K562 (cell line): ENCODE measurements at regions not wholly inside any gene's neighbourhood (a gene's known extent, or its start where the extent isn't known, plus 50 kb on each side); places are given as distances from the start of the nearest gene placed in this dataset.

ENCODE experiments used
- ATAC-seq: fragments of 200-7000 bp; cut with Tn5 transposase; 3 replicates; pipeline ENCODE4 v1.9.1; 2020; ENCODE audit warnings: moderate library complexity
- BruUV-seq: library from RNA; stranded (reverse); fragments of 400-500 nt; replicated peaks from 2 replicates; lab custom pipeline; 2021; lab: Mats Ljungman, UMichigan
- CTCF ChIA-PET: fragments of 300-600 bp; formaldehyde crosslinking; extraction: SDS; loops from one replicate; lab custom pipeline; 2021; ENCODE audit warnings: low intra/inter-chr PET ratio; lab: Yijun Ruan, JAX
- POLR2A ChIA-PET: fragments of 300-600, 350-650 bp; sonication (Branson Sonifier 250); formaldehyde crosslinking; extraction: SDS; loops from one replicate; lab custom pipeline; 2021; ENCODE audit warnings: antibody characterized with exemption, inconsistent platforms; lab: Yijun Ruan, JAX
- DNase-seq, 4 experiments: peaks; one replicate each; pipeline versions ENCODE4 v3.0.0 to v3.0.0-alpha.2; 2011 to 2018; ENCODE audit warnings: low spot score in 3 of 4, mixed read lengths in 3 of 4; ENCODE audit errors: extremely low read depth in 1 of 4
- FAIRE-seq: peaks from 2 replicates; lab custom pipeline; 2011; peaks lifted over from hg19 to GRCh38; lab: Jason Lieb, UNC
- H2AFZ ChIP-seq: 2 replicates; pipeline ENCODE4 v1.6.0; 2011; ENCODE audit warnings: low read depth, low read length, control low read depth, inconsistent platforms
- H3K27ac ChIP-seq: fragments of 200-600 bp; 3 replicates; pipeline ENCODE4 v1.8.0; 2011; ENCODE audit warnings: low read depth, mild to moderate bottlenecking, control low read depth, inconsistent platforms, low read length, moderate library complexity, mixed read lengths; ENCODE audit errors: extremely low read depth
- H3K27me3 ChIP-seq, 2 experiments: fragments of 300-600 bp in 1 of 2; 2 replicates in 1 of 2; 3 replicates in 1 of 2; pipeline versions ENCODE4 v1.6.0 to v1.8.0; 2011; ENCODE audit warnings: inconsistent platforms in 2 of 2, low read length in 2 of 2, mild to moderate bottlenecking in 1 of 2, mixed read lengths in 1 of 2, moderate library complexity in 1 of 2; ENCODE audit not compliant: control insufficient read depth in 2 of 2, insufficient read depth in 2 of 2
- H3K36me3 ChIP-seq: fragments of 300-600 bp; 3 replicates; pipeline ENCODE4 v1.8.0; 2011; ENCODE audit warnings: mild to moderate bottlenecking, low read length, inconsistent platforms; ENCODE audit not compliant: control insufficient read depth, insufficient read depth
- H3K4me1 ChIP-seq, 2 experiments: fragments of 200-600 bp in 1 of 2; replicated peaks in 1 of 2; 2 replicates in 1 of 2; 3 replicates in 1 of 2; pipeline versions ENCODE4 v1.5.1 to v1.8.0; 2011; ENCODE audit warnings: inconsistent platforms in 2 of 2, low read length in 2 of 2, mild to moderate bottlenecking in 1 of 2, mixed read lengths in 1 of 2, moderate library complexity in 1 of 2; ENCODE audit not compliant: control insufficient read depth in 2 of 2, insufficient read depth in 2 of 2
- H3K4me2 ChIP-seq: 2 replicates; pipeline ENCODE4 v1.6.1; 2011; ENCODE audit warnings: low read length, control low read depth, inconsistent platforms, mixed read lengths; ENCODE audit not compliant: insufficient read depth
- H3K4me3 ChIP-seq: fragments of 200-600 bp; sonication (generic), shearing (Covaris generic); 2 replicates; pipeline ENCODE4 v1.5.1; 2016; ENCODE audit warnings: control low read depth, inconsistent platforms
- H3K79me2 ChIP-seq: fragments of 200-600 bp; 3 replicates; pipeline ENCODE4 v1.8.0; 2011; ENCODE audit warnings: low read length, inconsistent platforms; ENCODE audit not compliant: control insufficient read depth, insufficient read depth
- H3K9ac ChIP-seq, 2 experiments: 2 replicates each; pipeline versions ENCODE4 v1.6.0 to v1.6.1; 2011; ENCODE audit warnings: low read depth in 2 of 2, low read length in 2 of 2, control low read depth in 1 of 2, inconsistent platforms in 1 of 2, mild to moderate bottlenecking in 1 of 2, mixed read lengths in 1 of 2; ENCODE audit not compliant: insufficient read depth in 1 of 2
- H3K9me1 ChIP-seq: one replicate; pipeline ENCODE4 v1.6.0; 2011; ENCODE audit warnings: inconsistent platforms, mild to moderate bottlenecking, low read length, moderate library complexity; ENCODE audit not compliant: control insufficient read depth, insufficient read depth
- H3K9me3 ChIP-seq: replicated peaks from 2 replicates; pipeline ENCODE4 v1.5.1; 2011; ENCODE audit warnings: low read depth, low read length, inconsistent platforms; ENCODE audit not compliant: control insufficient read depth, insufficient read depth
- H4K20me1 ChIP-seq: replicated peaks from 2 replicates; pipeline ENCODE4 v1.6.1; 2011; ENCODE audit warnings: low read length, inconsistent platforms, mixed read lengths; ENCODE audit not compliant: control insufficient read depth, insufficient read depth
- ARID4B ChIP-seq: sonication (generic); formaldehyde crosslinking; IDR thresholded peaks from 2 replicates; pipeline ENCODE4 v1.8.0; 2022; ENCODE audit warnings: mild to moderate bottlenecking, missing genetic modification reagents
- BMI1 ChIP-seq: fragments of 150-350 bp; IDR thresholded peaks from 2 replicates; pipeline ENCODE4 v1.6.1; 2014; ENCODE audit warnings: low read length
- EZH2 ChIP-seq: IDR thresholded peaks from 2 replicates; pipeline ENCODE4 v1.6.1; 2012; ENCODE audit warnings: low read depth, mild to moderate bottlenecking, inconsistent platforms, low read length, borderline replicate concordance
- HEY1 ChIP-seq: fragments of 250-450 bp; sonication (Bioruptor Pico); IDR thresholded peaks from 2 replicates; pipeline ENCODE4 v1.5.0; 2020; ENCODE audit warnings: mild to moderate bottlenecking, moderate library complexity, borderline replicate concordance
- MAFK ChIP-seq: IDR thresholded peaks from 2 replicates; pipeline ENCODE4 v1.6.1; 2011; ENCODE audit warnings: low read length, improper control_type of control experiment
- NFYB ChIP-seq: IDR thresholded peaks from 2 replicates; pipeline ENCODE4 v1.6.1; 2011; ENCODE audit warnings: mild to moderate bottlenecking, moderate library complexity; ENCODE audit not compliant: insufficient read length; ENCODE audit errors: extremely low read depth
- POLR2A ChIP-seq: fragments of 450-650 bp; conservative IDR thresholded peaks from 2 replicates; pipeline ENCODE4 v1.6.1; 2016
- RNF2 ChIP-seq: sonication (generic); IDR thresholded peaks from 2 replicates; pipeline ENCODE4 v1.6.1; 2016
- TCFL5 ChIP-seq: fragments of 250-450 bp; sonication (Bioruptor Pico); conservative IDR thresholded peaks from 2 replicates; pipeline ENCODE4 v1.6.1; 2021; ENCODE audit warnings: mild to moderate bottlenecking, moderate library complexity, matching md5 sums
- XRCC3 ChIP-seq: fragments of 450-650 bp; IDR thresholded peaks from 2 replicates; pipeline ENCODE4 v1.6.1; 2017; ENCODE audit warnings: mild to moderate bottlenecking, moderate library complexity
- ZEB2 ChIP-seq: fragments of 450-650 bp; IDR thresholded peaks from 2 replicates; pipeline ENCODE4 v1.6.1; 2016
- WGBS: fragments of 100-300 bp; shearing (Covaris generic); methylation state at CpG from one replicate; pipeline ENCODE4 v1.1.6; 2016; ENCODE audit warnings: low coverage, mixed read lengths; ENCODE audit not compliant: insufficient coverage; ENCODE audit errors: missing lambda C conversion rate; 5-methylcytosine and 5-hydroxymethylcytosine counted together
- in situ Hi-C: fragments of 300-500 bp; cut with MboI; formaldehyde crosslinking; loops from 4 replicates; pipeline ENCODE4 v1.15.0; 2018; ENCODE audit warnings: inconsistent platforms, mixed read lengths
- intact Hi-C: fragments of 100-400 bp; cut with micrococcal nuclease; formaldehyde crosslinking; loops from 2 replicates; pipeline ENCODE4 v1.14.2; 2022
- TF ChIP-seq, protein P1 (sequence below): sonication (generic); formaldehyde crosslinking; IDR thresholded peaks from 2 replicates; pipeline ENCODE4 v1.8.0; 2022; ENCODE audit warnings: mild to moderate bottlenecking, missing genetic modification reagents, borderline replicate concordance

DNA sequence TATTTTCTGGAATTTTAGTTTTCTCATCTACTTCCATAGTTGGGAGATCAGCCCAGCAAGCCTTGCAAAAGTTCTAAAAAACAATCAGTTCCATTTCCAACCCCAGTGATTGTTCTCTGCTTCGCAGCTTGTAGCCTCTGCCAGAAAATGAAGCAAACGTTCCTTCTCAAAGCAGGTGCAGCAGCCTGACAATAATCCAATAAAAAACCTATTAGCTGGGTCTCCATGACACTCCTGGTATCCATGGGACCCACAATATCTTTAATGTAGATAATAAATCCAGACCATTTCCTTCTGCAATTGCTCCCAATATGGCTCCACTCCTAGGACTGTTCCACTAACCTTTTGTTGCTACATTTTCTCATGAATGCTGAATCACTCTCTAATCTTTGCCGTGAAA lies 140.8 kb upstream of the SETBP1 start:
- no peak for FAIRE-seq
- no peak for ATAC-seq
- no peak for DNase-seq
- Histone ChIP-seq H3K9ac (no peak overlapping the region), H3K4me3 (no peak overlapping the region), H3K9me3 (no peaks in the 10 kb centered on the region), H3K27me3 (no peaks in the 10 kb centered on the region), H3K27ac (no peak overlapping the region), H3K9me1 (no peaks in the 10 kb centered on the region), H3K4me1 (no peaks in the 10 kb centered on the region), H2AFZ (no peak overlapping the region), H3K4me2 (no peak overlapping the region), H3K79me2 (no peaks in the 10 kb centered on the region), H4K20me1 (no peaks in the 10 kb centered on the region), H3K36me3 (no peaks in the 10 kb centered on the region)
- no peak for TF ChIP-seq EZH2
- no peak for TF ChIP-seq ZEB2
- no peak for TF ChIP-seq NFYB
- intact Hi-C loops (no loop called here), in situ Hi-C loops (no loop called here)
- ChIA-PET POLR2A (no interaction called here), CTCF (no interaction called here)
- BruUV-seq = no TSS peak
- WGBS = 3% methylated on average over 3 of the region's 3 CpGs

- H3K4me3 ChIP-seq = no peak overlapping the region
- no peaks in the 10 kb centered on the region for H4K20me1 ChIP-seq
- H3K79me2 ChIP-seq = no peaks in the 10 kb centered on the region
- no TSS peak for BruUV-seq
- no peaks in the 10 kb centered on the region for H3K36me3 ChIP-seq
- ATAC-seq (no peak), FAIRE-seq (no peak), DNase-seq (no peak)
- H3K9ac ChIP-seq = no peak overlapping the region
- H2AFZ ChIP-seq = no peak overlapping the region
- no peaks in the 10 kb centered on the region for H3K9me1 ChIP-seq
- intact Hi-C loops (no loop called here), in situ Hi-C loops (no loop called here)
- ChIA-PET CTCF (no interaction called here), POLR2A (no interaction called here)
- WGBS = 0% methylated on average over 4 of the region's 4 CpGs
- no peaks in the 10 kb centered on the region for H3K9me3 ChIP-seq
- H3K27ac ChIP-seq = no peak overlapping the region
- H3K4me2 ChIP-seq = no peak overlapping the region
- no peaks in the 10 kb centered on the region for H3K27me3 ChIP-seq
- no peaks in the 10 kb centered on the region for H3K4me1 ChIP-seq
- TF ChIP-seq ARID4B (CRISPR knock-in tag) (no peak), HEY1 (CRISPR knock-in tag) (no peak), RNF2 (no peak), BMI1 (no peak), TCFL5 (CRISPR knock-in tag) (no peak), XRCC3 (no peak), POLR2A (no peak), MAFK (no peak)
- TF ChIP-seq, protein P1, sequence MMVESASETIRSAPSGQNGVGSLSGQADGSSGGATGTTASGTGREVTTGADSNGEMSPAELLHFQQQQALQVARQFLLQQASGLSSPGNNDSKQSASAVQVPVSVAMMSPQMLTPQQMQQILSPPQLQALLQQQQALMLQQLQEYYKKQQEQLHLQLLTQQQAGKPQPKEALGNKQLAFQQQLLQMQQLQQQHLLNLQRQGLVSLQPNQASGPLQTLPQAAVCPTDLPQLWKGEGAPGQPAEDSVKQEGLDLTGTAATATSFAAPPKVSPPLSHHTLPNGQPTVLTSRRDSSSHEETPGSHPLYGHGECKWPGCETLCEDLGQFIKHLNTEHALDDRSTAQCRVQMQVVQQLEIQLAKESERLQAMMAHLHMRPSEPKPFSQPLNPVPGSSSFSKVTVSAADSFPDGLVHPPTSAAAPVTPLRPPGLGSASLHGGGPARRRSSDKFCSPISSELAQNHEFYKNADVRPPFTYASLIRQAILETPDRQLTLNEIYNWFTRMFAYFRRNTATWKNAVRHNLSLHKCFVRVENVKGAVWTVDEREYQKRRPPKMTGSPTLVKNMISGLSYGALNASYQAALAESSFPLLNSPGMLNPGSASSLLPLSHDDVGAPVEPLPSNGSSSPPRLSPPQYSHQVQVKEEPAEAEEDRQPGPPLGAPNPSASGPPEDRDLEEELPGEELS = no peak
These were observed 139.5 kb upstream of the SETBP1 start for GRCh38 chr18:44541159-44541558.
